H1 (cell line): ENCODE measurements at regions not wholly inside any gene's neighbourhood (a gene's known extent, or its start where the extent isn't known, plus 50 kb on each side); places are given as distances from the start of the nearest gene placed in this dataset.

Experiments used
- MAFK ChIP-seq: IDR thresholded peaks from 2 replicates; pipeline ENCODE4 v1.6.1; 2012; ENCODE audit warnings: low read depth, mild to moderate bottlenecking, improper control_type of control experiment, low read length

- TF ChIP-seq MAFK = no peak
Observed at GRCh38 chr14:98682726-98683125, 589.3 kb downstream of the BCL11B start (continued).
